Effector memory CD4-positive, alpha-beta T cell (primary cell): ENCODE measurements at regions not wholly inside any gene's neighbourhood (a gene's known extent, or its start where the extent isn't known, plus 50 kb on each side); places are given as distances from the start of the nearest gene placed in this dataset.

Source experiments
- DNase-seq, 3 donors: peaks; one replicate each; pipeline ENCODE4 v3.0.0-alpha.2; 2020
- H3K27ac ChIP-seq: 2 replicates; pipeline ENCODE4 v1.7.0; 2013; ENCODE audit warnings: mild to moderate bottlenecking, low read length, moderate library complexity; ENCODE audit not compliant: insufficient read depth, poor library complexity, severe bottlenecking
- H3K27me3 ChIP-seq: replicated peaks from 2 replicates; pipeline ENCODE4 v1.7.0; 2013; ENCODE audit warnings: mild to moderate bottlenecking, low read length; ENCODE audit not compliant: insufficient read depth, control insufficient read depth, poor library complexity, severe bottlenecking
- H3K36me3 ChIP-seq: 2 replicates; pipeline ENCODE4 v1.7.0; 2013; ENCODE audit warnings: mild to moderate bottlenecking, low read length, moderate library complexity; ENCODE audit not compliant: control insufficient read depth, insufficient read depth
- H3K4me1 ChIP-seq: 2 replicates; pipeline ENCODE4 v1.7.0; 2013; ENCODE audit warnings: low read length, mild to moderate bottlenecking; ENCODE audit not compliant: control insufficient read depth, insufficient read depth, poor library complexity, severe bottlenecking
- H3K4me3 ChIP-seq: 2 replicates; pipeline ENCODE4 v1.7.0; 2013; ENCODE audit warnings: low read length, low read depth, mild to moderate bottlenecking; ENCODE audit not compliant: insufficient read depth, poor library complexity, severe bottlenecking
- H3K9me3 ChIP-seq: 2 replicates; pipeline ENCODE4 v1.7.0; 2013; ENCODE audit warnings: mild to moderate bottlenecking, low read length, moderate library complexity; ENCODE audit not compliant: control insufficient read depth

- no peak for DNase-seq
- Histone ChIP-seq H3K4me1 (no peaks in the 10 kb centered on the region), H3K27ac (no peak overlapping the region), H3K36me3 (no peaks in the 10 kb centered on the region), H3K4me3 (no peak overlapping the region), H3K27me3 (peaks cover 7% of the 10 kb centered on the region), H3K9me3 (no peaks in the 10 kb centered on the region)
These were observed 68.3 kb downstream of the CHST1 start for GRCh38 chr11:45597097-45597496.

GRCh38 chr11:45596571-45596970 lies 68.9 kb downstream of the CHST1 start:
- no peak overlapping the region for H3K27ac ChIP-seq
- no peaks in the 10 kb centered on the region for H3K36me3 ChIP-seq
- H3K27me3 ChIP-seq: peaks cover 7% of the 10 kb centered on the region
- H3K4me3 ChIP-seq: no peak overlapping the region
- no peak for DNase-seq
- H3K9me3 ChIP-seq: no peaks in the 10 kb centered on the region
- H3K4me1 ChIP-seq: no peaks in the 10 kb centered on the region

- DNase-seq: no peak
These were observed 71.4 kb downstream of the CHST1 start for GRCh38 chr11:45593992-45594391.

GRCh38 chr11:45592636-45593035 lies 72.8 kb downstream of the CHST1 start:
- H3K9me3 ChIP-seq: no peaks in the 10 kb centered on the region

More at GRCh38 chr11:45593992-45594391, 71.4 kb downstream of the CHST1 start:
- Histone ChIP-seq H3K9me3 (no peaks in the 10 kb centered on the region), H3K27ac (no peak overlapping the region), H3K4me3 (no peak overlapping the region), H3K4me1 (no peaks in the 10 kb centered on the region), H3K36me3 (no peaks in the 10 kb centered on the region), H3K27me3 (peaks cover 4% of the 10 kb centered on the region)

DNA sequence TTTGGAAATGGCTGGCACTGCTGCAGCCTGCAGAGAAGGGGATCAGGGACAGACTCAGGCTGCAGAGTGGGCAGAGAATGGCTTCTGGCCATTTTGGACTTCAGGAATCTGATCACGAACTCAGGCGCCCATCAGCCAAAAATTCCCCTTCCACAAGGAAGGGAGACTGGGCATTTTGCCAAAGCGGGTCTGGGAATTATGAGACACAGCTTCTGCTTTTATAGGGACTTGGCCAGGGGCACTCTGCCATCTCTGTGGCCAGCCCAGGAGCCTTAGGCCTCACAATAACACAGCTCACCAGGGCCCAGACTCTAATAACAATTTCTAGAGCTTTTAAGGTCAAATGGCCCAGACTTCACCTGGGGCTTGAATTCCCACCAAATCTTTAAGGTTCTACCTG lies 74.7 kb downstream of the CHST1 start:
- Histone ChIP-seq H3K9me3 (no peaks in the 10 kb centered on the region), H3K27ac (no peak overlapping the region), H3K27me3 (no peaks in the 10 kb centered on the region), H3K4me1 (no peaks in the 10 kb centered on the region), H3K4me3 (no peak overlapping the region), H3K36me3 (no peaks in the 10 kb centered on the region)
- DNase-seq: no peak

More at GRCh38 chr11:45592636-45593035, 72.8 kb downstream of the CHST1 start:
- Histone ChIP-seq H3K27ac (no peak overlapping the region), H3K27me3 (peaks cover 4% of the 10 kb centered on the region), H3K4me3 (no peak overlapping the region), H3K4me1 (no peaks in the 10 kb centered on the region), H3K36me3 (no peaks in the 10 kb centered on the region)
- no peak for DNase-seq

DNA sequence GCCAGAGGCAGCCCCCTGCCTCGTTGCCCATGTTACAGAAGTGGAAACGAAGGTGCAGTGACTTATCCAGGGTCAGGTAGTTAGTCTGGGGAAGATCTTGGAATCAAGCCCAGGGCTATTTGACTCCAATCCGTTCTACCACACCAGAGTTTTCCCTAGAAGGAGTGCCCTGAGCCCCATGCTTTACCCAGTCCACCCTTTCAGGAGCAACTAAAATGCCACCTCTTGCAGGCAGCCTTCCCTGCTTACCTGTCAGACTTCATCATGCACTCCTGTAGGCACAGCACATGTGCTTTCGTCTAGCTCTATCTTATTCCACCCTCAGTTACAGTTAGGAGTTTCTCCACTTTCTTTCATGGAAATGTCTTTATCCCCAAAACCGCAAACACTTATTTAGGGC lies 80.2 kb downstream of the CHST1 start:
- DNase-seq: no peak
- Histone ChIP-seq H3K27ac (no peak overlapping the region), H3K36me3 (no peaks in the 10 kb centered on the region), H3K9me3 (no peaks in the 10 kb centered on the region), H3K4me3 (no peak overlapping the region), H3K27me3 (peaks cover 3% of the 10 kb centered on the region), H3K4me1 (no peaks in the 10 kb centered on the region)

DNA sequence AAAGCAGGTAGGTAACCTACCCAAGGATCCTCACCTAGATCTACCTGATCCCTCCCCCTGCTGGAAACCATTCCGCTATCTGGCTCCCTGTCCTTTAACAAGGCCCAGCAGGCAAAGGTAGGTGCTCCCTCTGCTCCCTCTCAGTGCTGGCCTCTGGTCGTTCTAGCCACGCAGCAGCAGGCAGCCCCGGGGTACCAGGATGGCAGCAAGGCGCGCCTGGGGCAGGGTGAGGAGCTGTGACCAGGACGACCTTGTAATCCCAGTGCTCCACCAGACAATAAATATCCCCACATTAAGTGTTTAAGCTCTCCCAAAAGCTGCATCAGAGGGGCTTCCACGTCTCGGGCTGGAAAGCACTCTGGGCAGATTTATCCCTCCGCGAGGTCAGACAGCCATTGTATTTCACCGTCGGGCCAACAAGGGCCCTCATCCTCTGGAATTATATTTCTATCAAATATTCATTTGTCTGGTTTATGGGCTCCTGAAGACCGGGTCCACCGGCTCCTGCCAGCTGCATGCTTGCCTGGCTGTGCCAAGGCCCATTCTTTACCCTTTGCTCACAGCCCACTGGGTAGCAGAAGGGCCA lies 81.3 kb downstream of the CHST1 start:
- no peak for DNase-seq
- H3K4me1 ChIP-seq: no peaks in the 10 kb centered on the region
- no peak overlapping the region for H3K4me3 ChIP-seq
- no peaks in the 10 kb centered on the region for H3K36me3 ChIP-seq
- H3K9me3 ChIP-seq: no peaks in the 10 kb centered on the region
- no peak overlapping the region for H3K27ac ChIP-seq
- H3K27me3 ChIP-seq: peaks cover 3% of the 10 kb centered on the region

DNA sequence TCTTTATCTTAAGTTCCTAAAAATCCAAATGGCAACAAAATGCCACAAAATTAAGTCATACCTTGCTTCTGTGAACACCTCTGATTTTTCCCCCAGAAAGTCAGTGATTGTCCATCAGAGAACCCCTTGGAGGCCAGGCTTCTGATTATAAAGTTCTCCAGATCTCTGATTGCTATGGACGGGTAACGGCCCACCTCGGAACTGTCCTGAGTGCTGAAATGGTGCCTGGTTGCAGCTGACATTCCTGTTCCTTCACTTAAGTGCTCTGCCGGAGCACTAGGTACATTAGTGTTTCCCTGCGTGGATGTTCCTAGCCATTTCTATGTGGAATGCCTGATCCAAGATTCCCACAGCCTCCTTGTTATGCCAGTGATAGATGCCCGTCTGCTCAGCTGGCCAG lies 85.0 kb downstream of the CHST1 start:
- DNase-seq: no peak
- no peak overlapping the region for H3K4me3 ChIP-seq
- H3K4me1 ChIP-seq: no peaks in the 10 kb centered on the region
- peaks cover 3% of the 10 kb centered on the region for H3K27me3 ChIP-seq
- H3K9me3 ChIP-seq: no peaks in the 10 kb centered on the region
- H3K36me3 ChIP-seq: no peaks in the 10 kb centered on the region
- no peak overlapping the region for H3K27ac ChIP-seq

GRCh38 chr11:45578316-45578715 lies 87.1 kb downstream of the CHST1 start:
- no peaks in the 10 kb centered on the region for H3K4me1 ChIP-seq
- DNase-seq: no peak
- H3K27ac ChIP-seq: no peak overlapping the region
- no peak overlapping the region for H3K4me3 ChIP-seq
- no peaks in the 10 kb centered on the region for H3K36me3 ChIP-seq
- peaks cover 3% of the 10 kb centered on the region for H3K27me3 ChIP-seq
- H3K9me3 ChIP-seq: no peaks in the 10 kb centered on the region

GRCh38 chr11:45577752-45578151 lies 87.7 kb downstream of the CHST1 start:
- H3K4me1 ChIP-seq: no peaks in the 10 kb centered on the region
- no peak overlapping the region for H3K4me3 ChIP-seq
- H3K36me3 ChIP-seq: no peaks in the 10 kb centered on the region
- peaks cover 3% of the 10 kb centered on the region for H3K27me3 ChIP-seq
- no peaks in the 10 kb centered on the region for H3K9me3 ChIP-seq
- DNase-seq: no peak
- no peak overlapping the region for H3K27ac ChIP-seq
